WTC11 (cell line): ENCODE measurements at regions not wholly inside any gene's neighbourhood (a gene's known extent, or its start where the extent isn't known, plus 50 kb on each side); places are given as distances from the start of the nearest gene placed in this dataset.

Source experiments
- CREB1 ChIP-seq: sonication (generic); formaldehyde crosslinking; IDR thresholded peaks from 2 replicates; pipeline ENCODE4 v1.8.0; 2023; ENCODE audit warnings: mild to moderate bottlenecking, missing genetic modification reagents
- KAT7 ChIP-seq: sonication (generic); formaldehyde crosslinking; IDR thresholded peaks from 2 replicates; pipeline ENCODE4 v1.8.1; 2023; ENCODE audit warnings: missing genetic modification reagents, mild to moderate bottlenecking, borderline replicate concordance

DNA sequence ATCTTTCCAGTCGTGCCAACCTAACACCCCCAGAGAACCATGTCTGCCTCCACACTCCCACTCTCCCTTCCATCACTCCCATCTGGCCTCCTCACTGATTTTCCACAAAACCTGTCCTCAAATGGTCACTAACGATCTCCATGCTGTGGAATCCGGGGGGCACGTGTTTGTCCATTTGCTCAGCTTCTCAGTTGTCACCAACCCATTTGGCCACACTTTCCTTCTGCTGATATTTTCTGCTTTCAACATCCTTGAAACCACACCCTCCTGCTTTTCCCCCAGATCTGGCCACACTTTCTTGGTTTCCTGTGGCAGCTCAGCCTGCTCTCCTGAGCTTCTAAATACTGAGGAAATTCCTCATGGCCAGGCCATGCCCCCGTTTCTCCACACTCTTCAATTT is 257.2 kb upstream of the NSMCE3 start:
- TF ChIP-seq KAT7 (CRISPR knock-in tag) (no peak), CREB1 (CRISPR knock-in tag) (no peak)
